GM19452 (cell line): ENCODE measurements at regions not wholly inside any gene's neighbourhood (a gene's known extent, or its start where the extent isn't known, plus 50 kb on each side); places are given as distances from the start of the nearest gene placed in this dataset.

Experiments
- ATAC-seq: cut with Tn5 transposase; IDR thresholded peaks from one replicate; pipeline ENCODE4 v1.9.1; 2021; ENCODE audit not compliant: unreplicated experiment

DNA sequence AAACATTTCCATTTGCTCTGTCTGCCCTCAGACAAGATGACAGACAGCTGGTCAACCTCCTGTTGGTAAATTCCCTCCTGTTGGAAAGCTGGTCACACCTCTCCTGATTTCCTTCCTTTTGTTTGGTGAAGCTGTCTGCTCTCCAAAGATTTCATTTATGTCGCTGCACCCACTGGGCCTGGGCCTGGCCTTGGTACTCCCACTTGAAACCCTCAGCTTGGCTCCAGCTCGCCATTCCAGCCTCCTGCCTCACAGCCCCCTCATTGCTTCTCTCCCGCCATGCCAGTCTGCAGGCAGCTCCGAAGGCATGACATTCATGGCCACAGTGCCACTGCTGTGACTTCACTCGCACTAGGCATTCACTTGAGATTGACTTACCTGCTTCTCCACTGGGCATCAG, 451.8 kb downstream of the VRK1 start:
- ATAC-seq, result no peak

GRCh38 chr14:97250931-97251330, 453.7 kb downstream of the VRK1 start:
- no peak for ATAC-seq

DNA sequence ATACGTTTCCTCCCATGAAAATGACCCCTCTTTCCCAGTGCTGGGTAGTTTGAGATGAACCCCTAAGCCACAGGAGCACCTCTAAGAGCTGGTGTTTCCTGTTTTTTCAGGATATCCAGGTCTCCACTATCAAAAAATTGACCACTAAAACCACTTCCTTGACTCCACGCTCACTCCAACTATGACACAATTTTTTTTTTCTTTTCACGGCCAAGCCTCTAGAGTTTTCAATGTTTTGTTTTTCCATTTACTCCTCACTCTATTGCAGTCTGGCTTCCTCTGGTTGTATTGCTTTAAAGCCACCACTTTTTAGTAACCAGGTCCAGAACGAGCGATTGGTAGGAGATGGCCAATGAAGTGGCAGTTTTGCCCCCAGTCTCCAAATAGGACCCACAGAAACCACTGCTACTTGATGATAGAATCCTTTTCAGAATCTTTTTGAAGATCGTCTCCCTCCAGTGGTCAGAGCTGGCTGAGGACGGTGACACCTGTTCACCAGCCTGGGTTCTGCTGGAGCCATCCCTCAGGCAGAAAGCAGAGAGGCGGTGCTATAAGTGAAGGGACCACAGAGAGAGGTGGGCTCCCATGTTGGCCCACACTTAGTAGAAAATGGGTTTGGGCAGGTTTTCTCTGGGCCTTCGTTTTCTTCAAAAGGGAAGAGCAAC, 454.4 kb downstream of the VRK1 start:
- no peak for ATAC-seq

DNA sequence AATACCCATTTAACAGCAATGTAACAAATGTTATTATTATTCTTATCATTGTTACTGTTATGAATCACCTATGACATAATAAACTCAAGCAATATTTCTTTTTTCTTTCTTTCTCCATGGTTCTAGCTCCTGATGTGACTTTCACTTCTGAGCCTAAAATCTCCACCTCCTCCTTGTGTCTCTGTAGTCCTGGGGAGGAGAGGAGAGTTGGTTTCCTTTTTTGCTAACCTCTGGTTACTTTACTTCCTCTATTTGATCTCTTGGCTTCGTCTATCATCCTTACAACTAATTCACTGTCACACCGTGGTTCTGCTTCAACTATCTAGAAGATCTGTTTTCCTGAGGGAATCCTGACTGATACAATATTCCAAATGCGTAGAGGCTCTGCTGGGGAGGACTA, 456.6 kb downstream of the VRK1 start:
- ATAC-seq, result no peak

DNA sequence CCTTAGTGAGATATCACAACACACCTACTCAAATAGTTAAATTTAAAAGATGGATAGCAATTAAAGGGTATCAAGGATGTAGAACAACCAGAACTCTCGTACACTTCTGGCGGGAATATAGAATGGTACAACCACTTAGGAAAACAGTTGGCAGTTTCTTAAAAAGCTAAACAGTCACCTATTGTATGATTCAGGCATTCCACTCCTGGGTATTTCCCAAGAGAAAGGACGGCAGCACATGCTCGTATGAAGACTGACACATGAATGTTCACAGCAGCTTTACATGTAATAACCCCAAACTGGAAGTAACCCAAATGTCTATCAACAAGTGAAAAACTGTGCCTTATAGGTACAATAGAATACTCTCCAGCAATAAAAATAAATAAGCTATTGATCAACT, 465.2 kb downstream of the VRK1 start:
- no peak for ATAC-seq

GRCh38 chr14:97264516-97265230, 467.5 kb downstream of the VRK1 start:
- no peak for ATAC-seq

- ATAC-seq, result no peak
Measured at GRCh38 chr14:97266653-97267052, 469.5 kb downstream of the VRK1 start.

- ATAC-seq, result no peak
Measured at GRCh38 chr14:97267509-97267908, 470.3 kb downstream of the VRK1 start.

DNA sequence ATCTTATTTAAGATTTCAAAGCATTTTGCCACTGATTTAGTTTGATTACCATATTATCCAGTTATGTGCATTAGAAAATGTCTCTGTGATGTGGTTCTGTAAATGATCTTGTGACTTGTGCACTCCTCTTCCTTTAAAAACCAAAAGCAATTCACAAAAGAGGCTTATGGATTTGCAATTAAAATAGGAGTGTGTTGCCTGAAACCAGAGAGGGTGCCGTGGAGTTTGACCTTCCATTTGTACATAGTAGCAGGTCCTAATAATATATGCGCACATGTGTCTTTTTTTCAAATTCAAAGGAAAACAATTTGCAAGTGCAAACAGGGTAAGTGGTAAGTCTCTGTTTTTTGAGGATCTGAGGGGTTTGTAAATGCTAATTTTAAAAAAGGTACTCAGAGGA, 470.9 kb downstream of the VRK1 start:
- no peak for ATAC-seq

GRCh38 chr14:97270308-97270707, 473.1 kb downstream of the VRK1 start:
- no peak for ATAC-seq

DNA sequence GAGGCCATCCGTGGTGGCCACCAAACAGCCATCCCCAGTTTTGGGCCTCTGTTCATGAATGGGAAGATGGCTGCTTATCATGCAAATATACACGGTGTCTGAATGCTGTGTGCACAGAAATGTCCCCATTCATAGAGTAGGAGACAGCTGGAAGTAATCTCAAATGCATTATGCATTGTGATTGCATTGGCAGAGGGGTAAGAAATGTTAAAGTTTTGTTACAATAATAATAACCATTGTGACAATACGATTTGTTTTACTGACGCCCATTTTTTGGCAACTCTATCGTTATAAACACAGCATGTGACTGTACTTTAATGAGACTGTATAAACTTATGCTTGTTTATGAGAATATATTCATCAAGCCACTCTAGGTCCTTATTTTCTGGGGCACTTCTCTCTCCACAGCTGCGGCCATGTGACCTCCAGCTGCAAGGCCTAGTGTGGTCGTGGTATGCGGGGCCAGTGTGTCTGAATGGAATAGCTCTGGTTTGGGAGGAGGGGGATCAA, 474.3 kb downstream of the VRK1 start:
- no peak for ATAC-seq

DNA sequence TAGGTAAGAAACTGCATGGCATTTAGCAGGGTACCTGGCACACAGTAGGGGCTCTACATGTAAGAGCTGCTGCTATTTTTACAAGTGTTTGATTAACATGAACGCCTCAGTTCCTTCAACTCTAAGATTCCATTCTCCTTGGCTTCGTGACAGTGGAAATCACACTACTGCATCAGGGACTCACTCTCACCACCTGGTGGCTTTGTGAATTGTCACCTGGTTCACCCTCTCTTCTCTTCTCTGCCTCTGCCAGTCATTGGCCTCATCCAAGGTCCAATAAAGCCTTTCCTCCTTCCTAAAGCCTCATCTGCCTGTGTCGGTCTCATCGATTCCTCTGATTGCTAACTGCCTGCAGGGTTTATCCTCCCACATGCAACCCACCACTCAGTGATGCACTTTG, 476.4 kb downstream of the VRK1 start:
- ATAC-seq, result no peak

- no peak for ATAC-seq
Measured at GRCh38 chr14:97274626-97275025, 477.4 kb downstream of the VRK1 start.

DNA sequence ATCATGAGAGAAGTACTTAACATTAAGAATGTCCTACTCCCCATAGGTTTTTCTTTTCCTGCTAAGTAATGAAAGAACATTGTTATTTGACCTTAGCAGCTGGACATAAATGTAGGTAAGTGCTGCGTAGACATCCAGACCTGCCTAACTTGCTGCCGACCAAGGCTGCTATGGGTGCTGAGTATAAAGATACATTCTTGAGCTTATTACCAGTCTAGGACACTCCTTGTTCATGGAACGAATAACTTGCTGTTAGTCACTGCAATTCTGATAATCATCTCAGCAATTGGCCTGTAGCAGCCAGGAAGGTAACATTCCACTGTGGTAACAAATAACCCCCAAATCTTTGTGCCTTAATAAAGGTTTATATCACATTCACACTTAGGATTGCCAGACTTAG, 478.1 kb downstream of the VRK1 start:
- no peak for ATAC-seq

GRCh38 chr14:97276573-97276972, 479.4 kb downstream of the VRK1 start:
- no peak for ATAC-seq

- no peak for ATAC-seq
Measured at GRCh38 chr14:97277711-97278110, 480.5 kb downstream of the VRK1 start.

- no peak for ATAC-seq
Measured at GRCh38 chr14:97280526-97280925, 483.3 kb downstream of the VRK1 start.

DNA sequence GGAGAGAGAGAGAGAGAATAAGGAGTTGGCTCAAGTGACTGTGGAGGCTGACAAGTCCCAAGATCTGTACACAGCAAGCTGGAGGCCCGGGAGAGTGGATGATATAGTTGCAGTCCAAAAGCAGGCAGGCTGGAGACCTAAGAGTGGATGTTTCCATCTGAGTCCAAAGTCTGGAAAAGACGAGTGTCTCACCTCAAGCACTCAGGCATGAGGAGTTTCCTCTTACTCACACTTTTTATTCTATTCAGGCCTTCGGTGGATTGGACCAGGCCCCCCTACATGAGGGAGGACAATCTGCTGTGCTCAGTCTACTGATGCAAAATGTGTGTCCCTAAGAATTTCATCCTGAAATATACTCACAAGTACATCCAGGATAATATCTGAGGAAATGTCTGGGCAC, 484.6 kb downstream of the VRK1 start:
- ATAC-seq, result no peak

DNA sequence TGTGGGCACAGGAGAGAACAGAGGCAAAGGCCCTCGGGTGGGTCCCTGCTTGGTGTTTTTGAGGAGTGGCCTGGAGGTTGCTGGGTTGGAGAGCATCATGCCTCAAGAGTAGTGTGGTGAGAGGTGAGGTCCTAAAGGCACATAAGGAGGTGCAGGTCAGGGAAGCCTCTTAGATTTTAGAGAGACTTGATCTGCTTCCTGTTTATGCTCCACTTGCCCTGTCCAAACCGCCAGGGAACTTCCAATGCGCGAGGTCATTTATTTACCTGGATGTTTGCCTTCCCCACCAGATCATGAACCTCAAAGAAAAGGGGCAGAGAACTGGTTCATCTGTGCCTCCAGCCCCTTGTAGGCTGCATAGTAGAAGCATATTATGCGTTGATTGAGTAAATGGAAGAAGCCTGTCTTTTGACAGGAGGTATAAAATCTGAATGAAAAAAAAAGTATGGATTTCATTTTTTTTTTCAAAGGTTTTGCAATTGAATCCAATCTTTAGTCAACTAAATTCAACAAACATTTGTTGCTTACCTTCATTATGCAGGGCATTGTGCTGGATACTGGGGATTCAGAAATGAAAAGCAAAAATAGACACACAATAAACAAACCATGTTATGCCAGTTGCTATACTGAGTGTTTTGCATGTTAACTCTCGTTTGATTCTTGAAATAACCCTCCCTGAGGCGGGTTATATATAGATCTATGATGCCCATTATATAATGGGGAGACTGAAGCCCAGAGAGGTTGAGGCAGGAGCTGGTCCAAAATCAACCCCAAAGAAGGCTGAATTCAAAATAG, 485.2 kb downstream of the VRK1 start:
- no peak for ATAC-seq

DNA sequence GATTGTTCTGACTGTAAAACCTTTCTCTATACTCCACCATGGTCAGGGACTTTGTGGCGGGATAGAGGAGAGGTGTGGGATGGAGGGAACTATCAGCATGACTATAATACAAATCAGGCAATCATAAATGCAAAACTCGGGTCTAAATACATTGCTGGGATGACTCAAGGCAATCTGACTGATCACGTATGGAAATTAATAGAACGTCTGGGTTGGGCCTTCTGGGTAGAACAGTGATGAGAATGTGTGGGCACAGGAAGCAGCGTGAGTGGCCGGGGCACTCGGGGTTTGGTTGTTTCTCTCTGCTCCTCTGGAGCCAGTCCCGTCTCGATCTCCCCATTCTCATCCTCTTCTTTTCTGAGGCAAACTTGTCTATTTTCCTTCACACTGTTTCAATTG, 485.8 kb downstream of the VRK1 start:
- ATAC-seq, result no peak

GRCh38 chr14:97283426-97283825, 486.2 kb downstream of the VRK1 start:
- no peak for ATAC-seq

GRCh38 chr14:97283841-97284240, 486.7 kb downstream of the VRK1 start:
- no peak for ATAC-seq
